Nephron progenitor cell (in vitro differentiated cells): ENCODE measurements at regions not wholly inside any gene's neighbourhood (a gene's known extent, or its start where the extent isn't known, plus 50 kb on each side); places are given as distances from the start of the nearest gene placed in this dataset.
"Not testable (repeated sequence)": the region's sequence is repeated elsewhere in the genome, so short reads cannot be mapped to it uniquely, and the experiment has no call there.

Experiments used
- DNase-seq: peaks from one replicate; pipeline ENCODE4 v3.0.0; 2021
- H3K27ac Mint-ChIP-seq: 2 replicates; pipeline ENCODE4 v1.8.0; 2021; ENCODE audit warnings: mild to moderate bottlenecking, moderate library complexity, mixed read lengths
- H3K27me3 Mint-ChIP-seq: 2 replicates; pipeline ENCODE4 v1.8.0; 2021; ENCODE audit warnings: mild to moderate bottlenecking, low read depth, mixed read lengths; ENCODE audit not compliant: poor library complexity
- H3K36me3 Mint-ChIP-seq: 2 replicates; pipeline ENCODE4 v1.8.0; 2021; ENCODE audit warnings: low read depth, mixed read lengths
- H3K4me1 Mint-ChIP-seq: 2 replicates; pipeline ENCODE4 v1.8.0; 2021; ENCODE audit warnings: mixed read lengths
- H3K4me3 Mint-ChIP-seq: 2 replicates; pipeline ENCODE4 v1.8.0; 2021; ENCODE audit warnings: mild to moderate bottlenecking, moderate library complexity, mixed read lengths
- H3K9me3 Mint-ChIP-seq: 2 replicates; pipeline ENCODE4 v1.8.0; 2021; ENCODE audit warnings: mild to moderate bottlenecking, moderate library complexity, mixed read lengths
- CTCF ChIP-seq: fragments of 200-600 bp; sonication (generic); IDR thresholded peaks from 2 replicates; pipeline ENCODE4 v1.5.0; 2021; ENCODE audit warnings: antibody characterized with exemption

GRCh38 chr9:64370344-64370743, 914.7 kb downstream of the FOXD4L5 start:
- H3K9me3 Mint-ChIP-seq, H3K27me3 Mint-ChIP-seq, H3K27ac Mint-ChIP-seq, H3K4me1 Mint-ChIP-seq, H3K4me3 Mint-ChIP-seq, H3K36me3 Mint-ChIP-seq, DNase-seq: not testable (repeated sequence)

DNA sequence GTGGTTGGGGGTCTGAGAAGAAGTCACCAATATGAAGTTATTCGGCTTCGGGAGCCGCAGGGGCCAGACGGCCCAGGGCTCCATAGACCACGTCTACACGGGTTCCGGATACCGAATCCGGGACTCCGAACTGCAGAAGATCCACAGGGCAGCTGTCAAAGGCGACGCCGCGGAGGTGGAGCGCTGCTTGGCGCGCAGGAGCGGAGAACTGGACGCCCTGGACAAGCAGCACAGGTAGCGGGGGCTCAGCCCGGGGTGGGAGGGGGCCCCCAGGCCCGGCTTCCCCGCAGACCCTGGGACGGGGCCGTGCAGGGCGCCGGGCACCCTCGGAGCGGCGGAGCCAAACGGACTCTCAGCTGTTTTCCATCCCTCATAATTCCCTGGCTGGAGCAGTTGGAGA, 915.4 kb downstream of the FOXD4L5 start:
- H3K4me1 Mint-ChIP-seq, H3K9me3 Mint-ChIP-seq, H3K4me3 Mint-ChIP-seq, H3K27me3 Mint-ChIP-seq, H3K36me3 Mint-ChIP-seq, H3K27ac Mint-ChIP-seq: not testable (repeated sequence)
- DNase-seq: peak; percentile 1

DNA sequence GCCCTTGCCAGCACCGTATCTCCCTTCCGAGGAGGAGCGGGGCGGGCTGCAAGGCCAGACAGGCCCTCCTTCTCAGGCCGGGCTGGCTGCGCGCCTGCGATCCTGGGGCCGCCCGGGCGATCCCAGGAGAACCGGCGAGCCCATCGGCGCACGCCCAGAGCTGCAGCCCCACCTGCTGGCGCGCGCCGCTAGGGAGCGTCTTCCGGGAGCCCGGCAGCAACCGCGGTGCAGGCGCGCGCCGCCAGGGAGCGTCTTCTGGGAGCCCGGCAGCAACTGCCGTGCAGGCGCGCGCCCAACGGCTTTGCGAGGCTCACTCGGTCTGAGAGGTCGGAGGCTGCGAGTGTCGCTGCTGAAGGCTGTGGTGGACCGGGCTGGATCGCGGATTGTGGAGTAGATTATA, 915.9 kb downstream of the FOXD4L5 start:
- H3K9me3 Mint-ChIP-seq: not testable (repeated sequence)

GRCh38 chr9:64368644-64368942, 916.4 kb downstream of the FOXD4L5 start:
- not testable (repeated sequence) for H3K27me3 Mint-ChIP-seq, H3K36me3 Mint-ChIP-seq, DNase-seq, H3K4me1 Mint-ChIP-seq, H3K27ac Mint-ChIP-seq, H3K4me3 Mint-ChIP-seq, H3K9me3 Mint-ChIP-seq

More for the DNA sequence above, 915.9 kb downstream of the FOXD4L5 start:
- H3K4me3 Mint-ChIP-seq, H3K27me3 Mint-ChIP-seq, H3K27ac Mint-ChIP-seq, H3K4me1 Mint-ChIP-seq, H3K36me3 Mint-ChIP-seq: not testable (repeated sequence)
- TF ChIP-seq CTCF: peak; percentile 7
- peak; percentile 89 for DNase-seq

GRCh38 chr9:64367826-64368643, 917.0 kb downstream of the FOXD4L5 start:
- H3K27ac Mint-ChIP-seq, H3K27me3 Mint-ChIP-seq, H3K36me3 Mint-ChIP-seq, H3K4me1 Mint-ChIP-seq, H3K4me3 Mint-ChIP-seq, H3K9me3 Mint-ChIP-seq: not testable (repeated sequence)
- DNase-seq: peak; percentile 1
